Panc1 (cell line): ENCODE measurements at regions not wholly inside any gene's neighbourhood (a gene's known extent, or its start where the extent isn't known, plus 50 kb on each side); places are given as distances from the start of the nearest gene placed in this dataset.
A peak's percentile ranks its signal among the peaks of the same experiment; 100 is the strongest.

ENCODE experiments used
- ATAC-seq: fragments of 200-7000 bp; cut with Tn5 transposase; 2 replicates; pipeline ENCODE4 v1.9.1; 2020; ENCODE audit warnings: mild to moderate bottlenecking, moderate library complexity
- BruUV-seq: library from RNA; stranded (reverse); fragments of 400-500 nt; replicated peaks from 2 replicates; lab custom pipeline; 2021; lab: Mats Ljungman, UMichigan
- CTCF ChIA-PET: fragments of 300-600 bp; sonication (Branson Sonifier 250); formaldehyde crosslinking; loops from one replicate; lab custom pipeline; 2022; ENCODE audit warnings: antibody characterized with exemption; lab: Charles Lee
- POLR2A ChIA-PET: fragments of 300-600 bp; sonication (Branson Sonifier 250); formaldehyde crosslinking; loops from one replicate; lab custom pipeline; 2022; ENCODE audit warnings: antibody characterized with exemption; lab: Charles Lee
- DNase-seq: peaks from one replicate; pipeline ENCODE4 v3.0.0-alpha.2; 2010; ENCODE audit warnings: low read depth, low spot score
- H3K27ac ChIP-seq: 2 replicates; pipeline ENCODE4 v1.5.1; 2011; ENCODE audit warnings: mild to moderate bottlenecking, low read length, inconsistent platforms
- H3K27me3 ChIP-seq: fragments of 200-500 bp; sonication (Bioruptor generic); 2 replicates; pipeline ENCODE4 v1.6.0; 2014; ENCODE audit warnings: low read length, inconsistent platforms; ENCODE audit not compliant: control insufficient read depth, insufficient read depth
- H3K36me3 ChIP-seq: fragments of 200-500 bp; sonication (Bioruptor generic); 2 replicates; pipeline ENCODE4 v1.5.1; 2014; ENCODE audit warnings: inconsistent platforms, mild to moderate bottlenecking, low read length, moderate library complexity; ENCODE audit not compliant: control insufficient read depth, insufficient read depth
- H3K4me1 ChIP-seq: 2 replicates; pipeline ENCODE4 v1.5.1; 2011; ENCODE audit warnings: inconsistent platforms, mild to moderate bottlenecking, low read length, moderate library complexity; ENCODE audit not compliant: control insufficient read depth, insufficient read depth
- H3K4me3 ChIP-seq, 2 experiments: 2 replicates each; pipeline ENCODE4 v1.5.1; 2011 to 2012; ENCODE audit warnings: low read depth in 2 of 2, low read length in 2 of 2, mild to moderate bottlenecking in 2 of 2, inconsistent platforms in 1 of 2, moderate library complexity in 1 of 2
- H3K9me3 ChIP-seq: fragments of 200-500 bp; sonication (Bioruptor generic); 2 replicates; pipeline ENCODE4 v1.5.1; 2014; ENCODE audit warnings: low read depth, mild to moderate bottlenecking, inconsistent platforms, low read length, moderate library complexity; ENCODE audit not compliant: control insufficient read depth, insufficient read depth
- POLR2AphosphoS5 ChIP-seq: IDR thresholded peaks from 2 replicates; pipeline ENCODE4 v1.6.1; 2012; ENCODE audit warnings: mild to moderate bottlenecking, low read depth, low read length, moderate library complexity
- SIN3A ChIP-seq: IDR thresholded peaks from 2 replicates; pipeline ENCODE4 v1.6.1; 2012; ENCODE audit warnings: low read depth, mild to moderate bottlenecking, low read length, moderate library complexity, borderline replicate concordance; ENCODE audit not compliant: insufficient read depth
- TCF7L2 ChIP-seq: IDR thresholded peaks from 2 replicates; pipeline ENCODE4 v1.6.1; 2011; ENCODE audit warnings: mild to moderate bottlenecking, low read depth, low read length, inconsistent platforms
- in situ Hi-C: cut with HindIII; loops from 2 replicates; pipeline ENCODE4 v1.10.0; 2016; ENCODE audit warnings: low sequenced_read_pairs, low pct_unique_long_range_greater_than_20kb
- intact Hi-C: fragments of 100-400 bp; cut with micrococcal nuclease; formaldehyde crosslinking; loops from one replicate; pipeline ENCODE4 v1.10.0; 2022; ENCODE audit not compliant: unreplicated experiment
- TF ChIP-seq, protein P1 (sequence below), 2 experiments: IDR thresholded peaks; 2 replicates each; pipeline ENCODE4 v1.6.1; 2011 to 2012; ENCODE audit warnings: low read depth in 2 of 2, control low read depth in 1 of 2, low read length in 1 of 2, mild to moderate bottlenecking in 1 of 2, moderate library complexity in 1 of 2; ENCODE audit not compliant: insufficient read depth in 1 of 2
- TF ChIP-seq, protein P2 (sequence below): fragments of 450-650 bp; IDR thresholded peaks from 2 replicates; pipeline ENCODE4 v1.5.1; 2017; ENCODE audit warnings: mild to moderate bottlenecking

DNA sequence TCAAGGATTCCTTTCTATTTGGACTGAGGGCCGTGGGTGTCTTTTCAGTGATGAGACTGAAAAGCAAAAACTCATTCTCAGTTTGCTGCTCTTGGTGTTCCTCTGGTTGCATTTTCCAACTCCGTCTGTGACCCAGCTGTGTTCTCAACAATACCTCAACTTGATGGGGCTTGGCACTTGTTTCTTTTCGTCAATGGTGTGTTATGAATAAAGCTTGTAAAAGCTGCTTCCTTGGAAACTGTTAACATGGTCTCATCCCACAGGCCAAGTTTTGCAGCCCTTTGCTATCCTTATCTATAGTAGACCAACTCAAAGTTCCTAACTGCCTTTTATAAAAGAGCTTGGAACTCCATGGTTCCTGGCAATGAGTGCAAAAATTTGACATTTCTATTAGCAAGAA, 142.5 kb upstream of the UBE2E1 start:
- ATAC-seq (no peak), DNase-seq (no peak)
- no peaks in the 10 kb centered on the region for H3K36me3 ChIP-seq
- intact Hi-C loops: loop anchor here (10.0 kb wide), 1 partner anchor 142 kb away; the partner anchor contains the start of gene UBE2E1
- no peaks in the 10 kb centered on the region for H3K27me3 ChIP-seq
- no TSS peak for BruUV-seq
- H3K4me3 ChIP-seq: no peak overlapping the region
- H3K27ac ChIP-seq: peak overlapping the region; percentile 17; the same call in 1 of the 2 replicates
- in situ Hi-C loops: no loop called here
- H3K9me3 ChIP-seq: no peaks in the 10 kb centered on the region; the same call in 1 of the 2 replicates
- ChIA-PET CTCF (no interaction called here), POLR2A (no interaction called here)
- TF ChIP-seq, protein P1, sequence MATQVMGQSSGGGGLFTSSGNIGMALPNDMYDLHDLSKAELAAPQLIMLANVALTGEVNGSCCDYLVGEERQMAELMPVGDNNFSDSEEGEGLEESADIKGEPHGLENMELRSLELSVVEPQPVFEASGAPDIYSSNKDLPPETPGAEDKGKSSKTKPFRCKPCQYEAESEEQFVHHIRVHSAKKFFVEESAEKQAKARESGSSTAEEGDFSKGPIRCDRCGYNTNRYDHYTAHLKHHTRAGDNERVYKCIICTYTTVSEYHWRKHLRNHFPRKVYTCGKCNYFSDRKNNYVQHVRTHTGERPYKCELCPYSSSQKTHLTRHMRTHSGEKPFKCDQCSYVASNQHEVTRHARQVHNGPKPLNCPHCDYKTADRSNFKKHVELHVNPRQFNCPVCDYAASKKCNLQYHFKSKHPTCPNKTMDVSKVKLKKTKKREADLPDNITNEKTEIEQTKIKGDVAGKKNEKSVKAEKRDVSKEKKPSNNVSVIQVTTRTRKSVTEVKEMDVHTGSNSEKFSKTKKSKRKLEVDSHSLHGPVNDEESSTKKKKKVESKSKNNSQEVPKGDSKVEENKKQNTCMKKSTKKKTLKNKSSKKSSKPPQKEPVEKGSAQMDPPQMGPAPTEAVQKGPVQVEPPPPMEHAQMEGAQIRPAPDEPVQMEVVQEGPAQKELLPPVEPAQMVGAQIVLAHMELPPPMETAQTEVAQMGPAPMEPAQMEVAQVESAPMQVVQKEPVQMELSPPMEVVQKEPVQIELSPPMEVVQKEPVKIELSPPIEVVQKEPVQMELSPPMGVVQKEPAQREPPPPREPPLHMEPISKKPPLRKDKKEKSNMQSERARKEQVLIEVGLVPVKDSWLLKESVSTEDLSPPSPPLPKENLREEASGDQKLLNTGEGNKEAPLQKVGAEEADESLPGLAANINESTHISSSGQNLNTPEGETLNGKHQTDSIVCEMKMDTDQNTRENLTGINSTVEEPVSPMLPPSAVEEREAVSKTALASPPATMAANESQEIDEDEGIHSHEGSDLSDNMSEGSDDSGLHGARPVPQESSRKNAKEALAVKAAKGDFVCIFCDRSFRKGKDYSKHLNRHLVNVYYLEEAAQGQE (IDR thresholded peaks at IDR 0.05; ENCODE audit: insufficient read depth in 1 of 2, low read depth in 2 of 2, low read length in 1 of 2): no peak
- TF ChIP-seq, protein P2, sequence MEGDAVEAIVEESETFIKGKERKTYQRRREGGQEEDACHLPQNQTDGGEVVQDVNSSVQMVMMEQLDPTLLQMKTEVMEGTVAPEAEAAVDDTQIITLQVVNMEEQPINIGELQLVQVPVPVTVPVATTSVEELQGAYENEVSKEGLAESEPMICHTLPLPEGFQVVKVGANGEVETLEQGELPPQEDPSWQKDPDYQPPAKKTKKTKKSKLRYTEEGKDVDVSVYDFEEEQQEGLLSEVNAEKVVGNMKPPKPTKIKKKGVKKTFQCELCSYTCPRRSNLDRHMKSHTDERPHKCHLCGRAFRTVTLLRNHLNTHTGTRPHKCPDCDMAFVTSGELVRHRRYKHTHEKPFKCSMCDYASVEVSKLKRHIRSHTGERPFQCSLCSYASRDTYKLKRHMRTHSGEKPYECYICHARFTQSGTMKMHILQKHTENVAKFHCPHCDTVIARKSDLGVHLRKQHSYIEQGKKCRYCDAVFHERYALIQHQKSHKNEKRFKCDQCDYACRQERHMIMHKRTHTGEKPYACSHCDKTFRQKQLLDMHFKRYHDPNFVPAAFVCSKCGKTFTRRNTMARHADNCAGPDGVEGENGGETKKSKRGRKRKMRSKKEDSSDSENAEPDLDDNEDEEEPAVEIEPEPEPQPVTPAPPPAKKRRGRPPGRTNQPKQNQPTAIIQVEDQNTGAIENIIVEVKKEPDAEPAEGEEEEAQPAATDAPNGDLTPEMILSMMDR: no peak
- TF ChIP-seq POLR2AphosphoS5: no peak
- TF ChIP-seq SIN3A: no peak
- no peak for TF ChIP-seq TCF7L2
- H3K4me1 ChIP-seq: peaks cover 23% of the 10 kb centered on the region

DNA sequence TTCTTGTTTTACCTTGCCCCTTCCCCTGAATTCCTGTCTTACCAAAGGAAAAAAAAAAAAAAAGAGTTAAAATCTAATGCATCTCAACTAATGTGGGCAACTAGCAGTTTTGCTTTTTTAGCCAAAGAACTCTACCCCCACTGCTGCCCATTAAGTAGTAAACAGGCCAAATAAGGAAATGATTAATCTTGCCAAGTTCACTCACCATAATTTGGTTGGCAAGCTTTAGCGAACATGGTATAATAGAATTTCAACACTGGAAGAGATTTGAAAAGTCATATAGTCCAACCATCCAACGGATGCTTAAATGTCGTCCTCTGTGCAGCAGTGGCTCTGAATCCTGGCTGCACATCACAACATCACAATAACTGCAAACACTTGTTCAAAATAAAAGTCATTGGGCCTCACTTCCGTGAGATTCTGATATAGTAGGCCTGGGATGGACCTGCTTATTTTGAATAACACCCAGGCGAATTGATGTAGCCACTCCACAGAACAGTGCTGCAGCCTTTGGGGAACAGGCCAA, 142.0 kb upstream of the UBE2E1 start:
- no TSS peak for BruUV-seq
- Histone ChIP-seq H3K36me3 (no peaks in the 10 kb centered on the region), H3K9me3 (no peaks in the 10 kb centered on the region; the same call in 1 of the 2 replicates), H3K4me1 (peaks cover 26% of the 10 kb centered on the region), H3K4me3 (no peak overlapping the region), H3K27me3 (no peaks in the 10 kb centered on the region), H3K27ac (peak overlapping the region; percentile 61; the same call in 1 of the 2 replicates)
- in situ Hi-C loops (no loop called here), intact Hi-C loops (loop anchor here (10.0 kb wide), 1 partner anchor 141 kb away; the partner anchor contains the start of gene UBE2E1)
- CTCF ChIA-PET: no interaction called here
- ATAC-seq: no peak
- no peak for DNase-seq
- POLR2A ChIA-PET: interaction anchor here (0.6 kb wide), 1 partner anchor 406 kb away, joined by 4 read pairs; no protein-coding TSS in a partner anchor
- TF ChIP-seq POLR2AphosphoS5 (no peak), TCF7L2 (no peak)

DNA sequence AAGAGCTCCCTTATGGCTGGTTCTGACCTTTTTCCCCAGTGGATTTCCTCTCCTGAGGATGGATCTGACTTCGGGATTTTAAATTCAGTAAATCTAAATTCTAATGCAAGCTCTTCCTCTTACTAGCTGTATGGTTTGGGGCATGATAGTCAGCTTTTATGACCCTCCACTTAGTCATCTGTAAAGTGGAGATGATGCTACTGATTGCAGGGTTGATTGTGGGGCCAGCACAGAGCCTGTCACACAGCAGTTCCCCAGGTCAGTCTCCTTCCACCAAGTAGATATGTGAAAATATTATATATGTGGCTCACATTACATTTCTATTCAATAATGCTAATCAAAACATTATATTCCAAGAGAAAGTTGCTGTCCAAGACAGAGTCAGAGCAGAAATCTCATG, 141.3 kb upstream of the UBE2E1 start:
- Histone ChIP-seq H3K27me3 (no peaks in the 10 kb centered on the region), H3K4me1 (peaks cover 27% of the 10 kb centered on the region), H3K4me3 (no peak overlapping the region), H3K9me3 (no peaks in the 10 kb centered on the region; the same call in 1 of the 2 replicates), H3K36me3 (no peaks in the 10 kb centered on the region), H3K27ac (peak overlapping the region; percentile 61; the same call in 1 of the 2 replicates)
- ChIA-PET CTCF (no interaction called here), POLR2A (no interaction called here)
- ATAC-seq (no peak), DNase-seq (no peak)
- BruUV-seq: no TSS peak
- TF ChIP-seq, protein P2: no peak
- TF ChIP-seq, protein P1 (IDR thresholded peaks at IDR 0.05; ENCODE audit: insufficient read depth in 1 of 2, low read depth in 2 of 2, low read length in 1 of 2): no peak
- TF ChIP-seq SIN3A: no peak
- no peak for TF ChIP-seq TCF7L2
- no peak for TF ChIP-seq POLR2AphosphoS5
- in situ Hi-C loops: no loop called here
- intact Hi-C loops: loop anchor here (10.0 kb wide), 1 partner anchor 140 kb away; the partner anchor contains the start of gene UBE2E1
